BE2C (cell line): ENCODE measurements at regions not wholly inside any gene's neighbourhood (a gene's known extent, or its start where the extent isn't known, plus 50 kb on each side); places are given as distances from the start of the nearest gene placed in this dataset.

Source experiments
- DNase-seq: peaks from one replicate; pipeline ENCODE4 v3.0.0-alpha.2; 2020
- H3K27me3 ChIP-seq: fragments of 250-450 bp; sonication (Bioruptor Pico); 2 replicates; pipeline ENCODE4 v1.5.1; 2020; ENCODE audit warnings: mild to moderate bottlenecking
- H3K36me3 ChIP-seq: fragments of 250-450 bp; sonication (Bioruptor Pico); 2 replicates; pipeline ENCODE4 v1.5.1; 2020; ENCODE audit warnings: mild to moderate bottlenecking
- H3K4me1 ChIP-seq: fragments of 250-450 bp; sonication (Bioruptor Pico); 2 replicates; pipeline ENCODE4 v1.5.1; 2020
- H3K4me3 ChIP-seq: 2 replicates; pipeline ENCODE4 v1.5.1; 2011; ENCODE audit warnings: low read depth, low read length
- H3K9me3 ChIP-seq: fragments of 250-450 bp; sonication (Bioruptor Pico); 2 replicates; pipeline ENCODE4 v1.5.1; 2020
- TF ChIP-seq, protein P1 (sequence below): IDR thresholded peaks from 2 replicates; pipeline ENCODE4 v1.5.1; 2012; ENCODE audit warnings: mild to moderate bottlenecking, low read depth, low read length

GRCh38 chr22:48701296-48702030 is 1126.2 kb downstream of the BRD1 start:
- TF ChIP-seq, protein P1, sequence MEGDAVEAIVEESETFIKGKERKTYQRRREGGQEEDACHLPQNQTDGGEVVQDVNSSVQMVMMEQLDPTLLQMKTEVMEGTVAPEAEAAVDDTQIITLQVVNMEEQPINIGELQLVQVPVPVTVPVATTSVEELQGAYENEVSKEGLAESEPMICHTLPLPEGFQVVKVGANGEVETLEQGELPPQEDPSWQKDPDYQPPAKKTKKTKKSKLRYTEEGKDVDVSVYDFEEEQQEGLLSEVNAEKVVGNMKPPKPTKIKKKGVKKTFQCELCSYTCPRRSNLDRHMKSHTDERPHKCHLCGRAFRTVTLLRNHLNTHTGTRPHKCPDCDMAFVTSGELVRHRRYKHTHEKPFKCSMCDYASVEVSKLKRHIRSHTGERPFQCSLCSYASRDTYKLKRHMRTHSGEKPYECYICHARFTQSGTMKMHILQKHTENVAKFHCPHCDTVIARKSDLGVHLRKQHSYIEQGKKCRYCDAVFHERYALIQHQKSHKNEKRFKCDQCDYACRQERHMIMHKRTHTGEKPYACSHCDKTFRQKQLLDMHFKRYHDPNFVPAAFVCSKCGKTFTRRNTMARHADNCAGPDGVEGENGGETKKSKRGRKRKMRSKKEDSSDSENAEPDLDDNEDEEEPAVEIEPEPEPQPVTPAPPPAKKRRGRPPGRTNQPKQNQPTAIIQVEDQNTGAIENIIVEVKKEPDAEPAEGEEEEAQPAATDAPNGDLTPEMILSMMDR, result no peak
- Histone ChIP-seq H3K27me3 (no peaks in the 10 kb centered on the region), H3K4me3 (no peak overlapping the region), H3K9me3 (peaks cover 2% of the 10 kb centered on the region; the same call in 1 of the 2 replicates), H3K4me1 (no peaks in the 10 kb centered on the region), H3K36me3 (no peaks in the 10 kb centered on the region)
- no peak for DNase-seq

- Histone ChIP-seq H3K4me1 (no peaks in the 10 kb centered on the region), H3K27me3 (no peaks in the 10 kb centered on the region), H3K9me3 (peaks cover 2% of the 10 kb centered on the region; the same call in 1 of the 2 replicates), H3K4me3 (no peak overlapping the region), H3K36me3 (no peaks in the 10 kb centered on the region)
- TF ChIP-seq, protein P1, result no peak
- no peak for DNase-seq
These were observed 1126.9 kb downstream of the BRD1 start for GRCh38 chr22:48700566-48701295.

DNA sequence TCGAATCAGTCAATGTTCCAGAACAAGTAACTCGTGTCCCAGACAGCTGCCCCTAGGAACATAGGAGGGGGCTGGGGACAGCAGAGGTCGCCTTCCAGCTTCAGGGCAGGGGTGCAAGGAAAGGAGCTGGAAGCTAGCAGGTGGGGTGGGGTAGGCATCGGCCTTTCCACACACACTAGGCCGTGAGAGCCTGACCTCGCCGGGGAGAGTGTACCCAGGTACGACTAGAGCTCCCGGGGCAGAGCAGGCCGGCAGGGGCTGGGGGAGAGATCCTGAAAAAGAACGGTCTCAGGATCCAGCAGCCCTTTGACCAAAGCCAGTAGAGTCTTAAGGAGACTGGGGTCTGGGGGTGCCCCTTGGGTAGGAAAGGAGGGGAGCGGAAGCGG is 1127.5 kb downstream of the BRD1 start:
- Histone ChIP-seq H3K9me3 (peaks cover 2% of the 10 kb centered on the region; the same call in 1 of the 2 replicates), H3K4me3 (no peak overlapping the region), H3K4me1 (no peaks in the 10 kb centered on the region), H3K36me3 (no peaks in the 10 kb centered on the region), H3K27me3 (no peaks in the 10 kb centered on the region)
- TF ChIP-seq, protein P1, result no peak
- no peak for DNase-seq

- Histone ChIP-seq H3K9me3 (0 out of 2 replicates have a peak, but pooled peaks cover 2% of the 10 kb centered on the region), H3K36me3 (no peaks in the 10 kb centered on the region), H3K4me3 (no peak overlapping the region), H3K4me1 (no peaks in the 10 kb centered on the region), H3K27me3 (no peaks in the 10 kb centered on the region)
- DNase-seq, result no peak
- TF ChIP-seq, protein P1, result no peak
These were observed 1128.2 kb downstream of the BRD1 start for GRCh38 chr22:48699511-48699910.

DNA sequence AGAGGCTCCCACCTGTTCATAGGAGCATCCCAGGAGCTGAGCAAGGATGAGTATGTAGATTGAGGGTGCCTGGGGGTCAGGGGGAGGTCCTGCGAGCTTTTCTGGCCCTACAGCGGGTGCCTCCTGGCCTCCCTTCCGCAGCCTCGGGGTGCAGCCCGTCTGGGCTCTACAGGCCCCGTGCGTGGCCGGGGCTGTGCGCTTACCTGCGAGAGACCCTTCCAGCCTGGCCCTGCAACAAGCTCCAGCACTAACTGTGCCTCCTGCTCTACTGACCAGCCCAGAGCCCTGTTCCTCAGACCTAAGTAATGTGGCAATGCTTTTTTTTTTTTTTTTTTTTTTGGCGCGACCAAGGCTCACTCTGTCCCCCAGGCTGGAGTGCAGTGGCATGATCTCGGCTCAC is 1129.1 kb downstream of the BRD1 start:
- H3K9me3 ChIP-seq, result 0 out of 2 replicates have a peak, but pooled peaks cover 2% of the 10 kb centered on the region
- no peaks in the 10 kb centered on the region for H3K4me1 ChIP-seq
- no peak overlapping the region for H3K4me3 ChIP-seq
- no peaks in the 10 kb centered on the region for H3K27me3 ChIP-seq
- H3K36me3 ChIP-seq, result no peaks in the 10 kb centered on the region
- TF ChIP-seq, protein P1, result no peak
- no peak for DNase-seq

DNA sequence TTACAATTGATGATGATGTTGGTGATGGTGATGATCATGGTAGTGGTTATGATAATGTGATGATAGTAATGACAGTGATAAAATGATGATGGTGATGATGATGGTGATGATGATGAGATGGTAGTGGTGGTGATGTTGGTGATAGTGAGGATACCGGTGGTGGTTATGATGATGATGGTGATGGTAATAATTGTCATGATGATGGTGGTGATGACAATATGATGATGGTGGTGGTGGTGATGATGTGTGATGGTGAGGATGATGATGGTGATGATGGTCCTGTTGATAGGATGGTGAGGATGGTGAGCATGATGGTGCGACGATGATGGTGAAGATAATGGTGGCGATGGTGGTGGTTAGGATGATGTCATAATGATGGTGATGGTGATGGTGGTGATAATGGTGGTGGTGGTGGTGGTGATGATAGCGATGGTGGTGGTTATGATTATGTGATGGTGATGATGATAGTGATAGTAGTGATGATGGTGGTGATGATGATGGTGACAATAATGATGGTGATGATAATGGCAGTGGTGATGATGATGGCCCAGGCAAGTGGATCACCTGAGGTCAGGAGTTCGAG is 1129.9 kb downstream of the BRD1 start:
- H3K4me3 ChIP-seq, result no peak overlapping the region
- no peak for DNase-seq
- 0 out of 2 replicates have a peak, but pooled peaks cover 2% of the 10 kb centered on the region for H3K9me3 ChIP-seq
- TF ChIP-seq, protein P1, result no peak
- H3K36me3 ChIP-seq, result no peaks in the 10 kb centered on the region
- no peaks in the 10 kb centered on the region for H3K4me1 ChIP-seq
- no peaks in the 10 kb centered on the region for H3K27me3 ChIP-seq
